ENCODE measurements at regions not wholly inside any gene's neighbourhood (a gene's known extent, or its start where the extent isn't known, plus 50 kb on each side); places are given as distances from the start of the nearest gene placed in this dataset.

DNA sequence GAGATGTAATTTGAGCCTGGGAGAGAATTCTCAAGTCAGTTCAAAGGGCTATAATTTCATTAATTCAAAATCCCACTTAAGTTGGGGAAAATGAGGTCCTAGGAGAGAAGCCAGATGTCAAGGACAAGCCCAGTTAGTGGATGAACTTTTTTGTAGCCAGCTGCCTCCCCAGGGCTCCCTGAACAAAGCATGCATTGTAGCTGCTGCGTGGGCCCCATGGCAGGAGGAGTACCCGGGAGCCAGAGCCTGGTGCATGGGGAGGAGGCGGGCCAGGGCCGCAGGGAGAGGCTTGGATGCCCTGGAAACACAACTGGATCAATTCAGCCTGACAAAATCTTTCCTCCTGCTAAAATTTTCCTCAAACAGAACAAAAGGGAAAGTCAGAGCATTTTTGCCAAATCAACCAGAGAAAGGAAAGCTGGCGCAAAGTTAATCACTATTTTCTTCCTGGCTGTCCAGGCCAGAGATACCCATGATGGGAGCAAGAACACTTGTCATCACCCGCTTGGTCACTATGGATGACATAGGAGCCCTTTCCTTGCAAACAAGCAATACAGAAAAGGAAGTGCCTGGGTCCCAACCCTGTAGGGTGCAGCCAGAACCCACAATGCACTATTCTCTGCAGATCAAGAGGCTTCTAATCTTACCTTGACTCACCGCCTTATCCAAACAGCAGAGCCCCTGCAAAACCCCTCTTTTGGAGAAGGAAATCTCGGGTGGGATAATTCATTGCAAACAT, 248.1 kb upstream of the RAB4A start:
- Mint-ChIP-seq H3K4me1 (peaks cover 80% of the 10 kb centered on the region), H3K27me3 (ENCODE audit: low read depth in 3 of 3) (peaks cover 0 to 2% (median 0%) of the 10 kb centered on the region in 3 donors), H3K36me3 (no peaks in the 10 kb centered on the region), H3K4me3 (no peak overlapping the region), H3K9me3 (peaks cover 0 to 3% (median 0%) of the 10 kb centered on the region in 7 donors), H3K27ac (peak overlapping the region in 6 of 7 donors; percentile 30 to 90 (median 80))
- Histone ChIP-seq H3K27ac (ENCODE audit: low read depth in 1 of 2, low read length in 2 of 2) (peak overlapping the region in 1 of 2 donors; percentile 78), H3K36me3 (replicated peaks in 1 of 2; ENCODE audit: control insufficient read depth in 1 of 2, insufficient read depth in 2 of 2, low read length in 2 of 2) (no peaks in the 10 kb centered on the region), H2AFZ (ENCODE audit: insufficient read depth, low read depth, low read length, poor library complexity, severe bottlenecking) (no peak overlapping the region), H3K9me3 (replicated peaks in 1 of 2; ENCODE audit: control insufficient read depth in 1 of 2, insufficient read depth in 1 of 2, low read length in 2 of 2) (no peaks in the 10 kb centered on the region), H3K4me1 (ENCODE audit: control insufficient read depth in 1 of 2, insufficient read depth in 2 of 2, low read length in 2 of 2) (peaks cover 60 to 71% of the 10 kb centered on the region in 2 donors), H3K27me3 (ENCODE audit: control insufficient read depth in 2 of 2, insufficient read depth in 2 of 2, low read length in 2 of 2) (no peaks in the 10 kb centered on the region), H3K4me2 (replicated peaks; ENCODE audit: extremely low read depth, low read length, poor library complexity, severe bottlenecking) (peak overlapping the region; percentile 26), H4K20me1 (ENCODE audit: insufficient read depth, low read length) (no peaks in the 10 kb centered on the region), H3K9ac (ENCODE audit: insufficient read depth, low read length, poor library complexity, severe bottlenecking) (no peak overlapping the region), H3K79me2 (ENCODE audit: insufficient read depth, low read length) (no peaks in the 10 kb centered on the region), H3K4me3 (replicated peaks in 1 of 3; ENCODE audit: low read depth in 2 of 3, low read length in 3 of 3) (peak overlapping the region in 1 of 3 experiments; percentile 45)
- DNase-seq: peak in 2 of 3 donors; percentile 38 to 45
- intact Hi-C loops (cut with micrococcal nuclease): loop anchor here in 1 of 2 donors (10.0 kb wide), 1 partner anchor 132 kb away; no protein-coding TSS in a partner anchor
- TF ChIP-seq, protein P1, sequence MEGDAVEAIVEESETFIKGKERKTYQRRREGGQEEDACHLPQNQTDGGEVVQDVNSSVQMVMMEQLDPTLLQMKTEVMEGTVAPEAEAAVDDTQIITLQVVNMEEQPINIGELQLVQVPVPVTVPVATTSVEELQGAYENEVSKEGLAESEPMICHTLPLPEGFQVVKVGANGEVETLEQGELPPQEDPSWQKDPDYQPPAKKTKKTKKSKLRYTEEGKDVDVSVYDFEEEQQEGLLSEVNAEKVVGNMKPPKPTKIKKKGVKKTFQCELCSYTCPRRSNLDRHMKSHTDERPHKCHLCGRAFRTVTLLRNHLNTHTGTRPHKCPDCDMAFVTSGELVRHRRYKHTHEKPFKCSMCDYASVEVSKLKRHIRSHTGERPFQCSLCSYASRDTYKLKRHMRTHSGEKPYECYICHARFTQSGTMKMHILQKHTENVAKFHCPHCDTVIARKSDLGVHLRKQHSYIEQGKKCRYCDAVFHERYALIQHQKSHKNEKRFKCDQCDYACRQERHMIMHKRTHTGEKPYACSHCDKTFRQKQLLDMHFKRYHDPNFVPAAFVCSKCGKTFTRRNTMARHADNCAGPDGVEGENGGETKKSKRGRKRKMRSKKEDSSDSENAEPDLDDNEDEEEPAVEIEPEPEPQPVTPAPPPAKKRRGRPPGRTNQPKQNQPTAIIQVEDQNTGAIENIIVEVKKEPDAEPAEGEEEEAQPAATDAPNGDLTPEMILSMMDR (IDR thresholded peaks at IDR 0.05): no peak
- 86% methylated on average over 1 of the region's 8 CpGs for WGBS (ENCODE audit: insufficient coverage)

GRCh38 chr1:229023651-229024300, 247.1 kb upstream of the RAB4A start:
- Histone ChIP-seq H3K27ac (ENCODE audit: low read depth in 1 of 2, low read length in 2 of 2) (peak overlapping the region; percentile 24 to 78), H3K9me3 (replicated peaks in 1 of 2; ENCODE audit: control insufficient read depth in 1 of 2, insufficient read depth in 1 of 2, low read length in 2 of 2) (no peaks in the 10 kb centered on the region), H3K4me3 (replicated peaks in 1 of 3; ENCODE audit: low read depth in 2 of 3, low read length in 3 of 3) (peak overlapping the region in 1 of 3 experiments; percentile 45), H3K36me3 (replicated peaks in 1 of 2; ENCODE audit: control insufficient read depth in 1 of 2, insufficient read depth in 2 of 2, low read length in 2 of 2) (no peaks in the 10 kb centered on the region), H2AFZ (ENCODE audit: insufficient read depth, low read depth, low read length, poor library complexity, severe bottlenecking) (no peak overlapping the region), H4K20me1 (ENCODE audit: insufficient read depth, low read length) (no peaks in the 10 kb centered on the region), H3K27me3 (ENCODE audit: control insufficient read depth in 2 of 2, insufficient read depth in 2 of 2, low read length in 2 of 2) (no peaks in the 10 kb centered on the region), H3K4me2 (replicated peaks; ENCODE audit: extremely low read depth, low read length, poor library complexity, severe bottlenecking) (peak overlapping the region; percentile 26), H3K79me2 (ENCODE audit: insufficient read depth, low read length) (no peaks in the 10 kb centered on the region), H3K4me1 (ENCODE audit: control insufficient read depth in 1 of 2, insufficient read depth in 2 of 2, low read length in 2 of 2) (peaks cover 68 to 80% of the 10 kb centered on the region in 2 donors), H3K9ac (ENCODE audit: insufficient read depth, low read length, poor library complexity, severe bottlenecking) (no peak overlapping the region)
- TF ChIP-seq, protein P1 (IDR thresholded peaks at IDR 0.05): no peak
- intact Hi-C loops (cut with micrococcal nuclease): loop anchor here (2.0 to 10.0 kb wide), 2 partner anchors 131 to 133 kb away; no protein-coding TSS in a partner anchor
- H3K9me3 Mint-ChIP-seq: peaks cover 0 to 3% (median 0%) of the 10 kb centered on the region in 7 donors
- peaks cover 85% of the 10 kb centered on the region for H3K4me1 Mint-ChIP-seq
- H3K27me3 Mint-ChIP-seq (ENCODE audit: low read depth in 3 of 3): peaks cover 0 to 2% (median 0%) of the 10 kb centered on the region in 3 donors
- peak overlapping the region in 1 of 2 donors; percentile 42 for H3K4me3 Mint-ChIP-seq
- DNase-seq: peak; percentile 52 to 74 (median 65)
- WGBS (ENCODE audit: insufficient coverage): 25% methylated on average over 6 of the region's 11 CpGs
- peak overlapping the region; percentile 67 to 91 (median 84) for H3K27ac Mint-ChIP-seq
- no peaks in the 10 kb centered on the region for H3K36me3 Mint-ChIP-seq

Data from CD14-positive monocyte (primary cell).